ENCODE measurements at regions not wholly inside any gene's neighbourhood (a gene's known extent, or its start where the extent isn't known, plus 50 kb on each side); places are given as distances from the start of the nearest gene placed in this dataset.

DNA sequence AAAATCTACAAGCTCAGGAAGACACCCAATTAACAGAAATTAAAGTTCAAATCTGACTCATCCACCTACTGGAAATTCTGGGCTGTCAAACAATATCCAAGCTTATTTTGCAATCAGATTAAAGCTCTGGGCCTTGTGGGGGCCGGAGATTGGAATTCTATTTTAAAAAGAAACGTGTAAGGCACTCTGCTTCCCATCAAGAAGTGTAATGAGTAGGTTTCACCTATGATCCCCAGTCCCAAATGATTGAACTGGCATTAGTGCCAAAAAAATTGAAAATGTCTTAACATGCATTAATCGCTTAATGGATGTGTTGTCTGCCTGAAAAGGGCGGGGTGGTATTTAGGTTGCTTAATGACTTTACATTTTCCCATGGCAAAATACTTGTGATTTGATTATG is 542.4 kb upstream of the BTBD3 start:
- no peak overlapping the region for H3K27ac ChIP-seq
- peaks cover 27% of the 10 kb centered on the region for H3K4me1 ChIP-seq

DNA sequence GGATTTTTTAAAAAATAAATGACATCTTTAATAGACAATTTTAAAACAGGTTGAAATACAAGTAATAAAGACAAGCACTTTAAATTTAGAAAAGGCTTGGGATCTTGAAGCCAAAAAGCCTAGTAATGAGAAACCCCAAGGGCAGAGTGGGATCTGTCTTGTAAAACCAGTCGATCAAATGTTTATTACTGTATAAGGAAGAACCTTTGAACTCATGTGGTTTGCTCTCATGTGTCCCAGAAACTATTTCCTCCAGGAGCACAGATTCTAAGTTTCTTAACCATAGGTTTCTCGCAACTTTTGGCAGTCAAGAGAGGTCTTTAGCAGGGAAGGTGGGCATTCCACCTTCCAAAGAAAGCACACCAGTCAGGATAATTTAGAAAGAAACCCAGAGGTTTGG is 541.7 kb upstream of the BTBD3 start:
- peaks cover 7% of the 10 kb centered on the region for H3K9me3 Mint-ChIP-seq
- H3K4me1 Mint-ChIP-seq, result peaks cover 16% of the 10 kb centered on the region
- Histone ChIP-seq H3K9me3 (ENCODE audit: low read depth) (no peaks in the 10 kb centered on the region), H3K4me2 (no peak overlapping the region), H4K20me1 (ENCODE audit: low read depth) (no peaks in the 10 kb centered on the region), H3K79me2 (ENCODE audit: low read depth) (no peaks in the 10 kb centered on the region), H2AFZ (replicated peaks) (no peak overlapping the region), H3K9ac (no peak overlapping the region), H3K4me3 (no peak overlapping the region), H3K36me3 (no peaks in the 10 kb centered on the region), H3K27me3 (no peaks in the 10 kb centered on the region), H3K27ac (no peak overlapping the region), H3F3A (ENCODE audit: low read depth) (peaks cover 5% of the 10 kb centered on the region), H3K4me1 (peaks cover 28% of the 10 kb centered on the region)
- H3K4me3 Mint-ChIP-seq, result no peak overlapping the region
- no peak for DNase-seq (ENCODE audit: low spot score)
- no peaks in the 10 kb centered on the region for H3K36me3 Mint-ChIP-seq
- TF ChIP-seq, protein P1, sequence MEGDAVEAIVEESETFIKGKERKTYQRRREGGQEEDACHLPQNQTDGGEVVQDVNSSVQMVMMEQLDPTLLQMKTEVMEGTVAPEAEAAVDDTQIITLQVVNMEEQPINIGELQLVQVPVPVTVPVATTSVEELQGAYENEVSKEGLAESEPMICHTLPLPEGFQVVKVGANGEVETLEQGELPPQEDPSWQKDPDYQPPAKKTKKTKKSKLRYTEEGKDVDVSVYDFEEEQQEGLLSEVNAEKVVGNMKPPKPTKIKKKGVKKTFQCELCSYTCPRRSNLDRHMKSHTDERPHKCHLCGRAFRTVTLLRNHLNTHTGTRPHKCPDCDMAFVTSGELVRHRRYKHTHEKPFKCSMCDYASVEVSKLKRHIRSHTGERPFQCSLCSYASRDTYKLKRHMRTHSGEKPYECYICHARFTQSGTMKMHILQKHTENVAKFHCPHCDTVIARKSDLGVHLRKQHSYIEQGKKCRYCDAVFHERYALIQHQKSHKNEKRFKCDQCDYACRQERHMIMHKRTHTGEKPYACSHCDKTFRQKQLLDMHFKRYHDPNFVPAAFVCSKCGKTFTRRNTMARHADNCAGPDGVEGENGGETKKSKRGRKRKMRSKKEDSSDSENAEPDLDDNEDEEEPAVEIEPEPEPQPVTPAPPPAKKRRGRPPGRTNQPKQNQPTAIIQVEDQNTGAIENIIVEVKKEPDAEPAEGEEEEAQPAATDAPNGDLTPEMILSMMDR (IDR thresholded peaks at IDR 0.05), result no peak
- TF ChIP-seq EZH2phosphoT487 (IDR thresholded peaks at IDR 0.05) (no peak), EZH2 (IDR thresholded peaks at IDR 0.05) (no peak)
- peaks cover 3% of the 10 kb centered on the region for H3K27me3 Mint-ChIP-seq (ENCODE audit: insufficient read depth, low read depth)
- no peak overlapping the region for H3K27ac Mint-ChIP-seq

More for the DNA sequence above, 542.4 kb upstream of the BTBD3 start:
- Mint-ChIP-seq H3K27me3 (ENCODE audit: insufficient read depth, low read depth) (peaks cover 2% of the 10 kb centered on the region), H3K4me3 (no peak overlapping the region), H3K27ac (no peak overlapping the region), H3K9me3 (peaks cover under 1% of the 10 kb centered on the region), H3K36me3 (no peaks in the 10 kb centered on the region), H3K4me1 (peaks cover 15% of the 10 kb centered on the region)
- Histone ChIP-seq H2AFZ (replicated peaks) (no peak overlapping the region), H3K36me3 (no peaks in the 10 kb centered on the region), H3K79me2 (ENCODE audit: low read depth) (no peaks in the 10 kb centered on the region), H3K4me3 (no peak overlapping the region), H3K9ac (no peak overlapping the region), H3K4me2 (no peak overlapping the region), H3F3A (ENCODE audit: low read depth) (peaks cover 5% of the 10 kb centered on the region), H3K27me3 (no peaks in the 10 kb centered on the region), H4K20me1 (ENCODE audit: low read depth) (no peaks in the 10 kb centered on the region), H3K9me3 (ENCODE audit: low read depth) (no peaks in the 10 kb centered on the region)
- TF ChIP-seq EZH2phosphoT487 (IDR thresholded peaks at IDR 0.05), result no peak
- TF ChIP-seq, protein P1 (IDR thresholded peaks at IDR 0.05), result no peak
- no peak for TF ChIP-seq EZH2 (IDR thresholded peaks at IDR 0.05)
- no peak for DNase-seq (ENCODE audit: low spot score)

GRCh38 chr20:11376420-11376819 is 541.3 kb upstream of the BTBD3 start:
- no peaks in the 10 kb centered on the region for H3K27me3 ChIP-seq
- H3K27ac Mint-ChIP-seq, result no peak overlapping the region
- TF ChIP-seq EZH2phosphoT487 (IDR thresholded peaks at IDR 0.05) (no peak), EZH2 (IDR thresholded peaks at IDR 0.05) (no peak)
- TF ChIP-seq, protein P1 (IDR thresholded peaks at IDR 0.05), result no peak
- no peak overlapping the region for H3K4me3 Mint-ChIP-seq
- H3K4me2 ChIP-seq, result no peak overlapping the region
- H3K79me2 ChIP-seq (ENCODE audit: low read depth), result no peaks in the 10 kb centered on the region
- H4K20me1 ChIP-seq (ENCODE audit: low read depth), result no peaks in the 10 kb centered on the region
- DNase-seq (ENCODE audit: low spot score), result no peak
- peaks cover 9% of the 10 kb centered on the region for H3K9me3 Mint-ChIP-seq
- H3K4me1 Mint-ChIP-seq, result peaks cover 16% of the 10 kb centered on the region
- peaks cover 5% of the 10 kb centered on the region for H3F3A ChIP-seq (ENCODE audit: low read depth)
- no peak overlapping the region for H3K4me3 ChIP-seq
- H3K9me3 ChIP-seq (ENCODE audit: low read depth), result no peaks in the 10 kb centered on the region
- peaks cover 28% of the 10 kb centered on the region for H3K4me1 ChIP-seq
- H3K27me3 Mint-ChIP-seq (ENCODE audit: insufficient read depth, low read depth), result peaks cover 3% of the 10 kb centered on the region
- no peaks in the 10 kb centered on the region for H3K36me3 Mint-ChIP-seq
- H3K36me3 ChIP-seq, result no peaks in the 10 kb centered on the region
- H3K9ac ChIP-seq, result no peak overlapping the region
- no peak overlapping the region for H2AFZ ChIP-seq (replicated peaks)
- H3K27ac ChIP-seq, result no peak overlapping the region
